NCI-H1105 (cell line): ENCODE measurements at regions not wholly inside any gene's neighbourhood (a gene's known extent, or its start where the extent isn't known, plus 50 kb on each side); places are given as distances from the start of the nearest gene placed in this dataset.
"Not testable (repeated sequence)": the region's sequence is repeated elsewhere in the genome, so short reads cannot be mapped to it uniquely, and the experiment has no call there.

Experiments used
- DNase-seq: peaks from one replicate; lab custom pipeline; 2025; lab: John Stamatoyannopoulos, UW

DNA sequence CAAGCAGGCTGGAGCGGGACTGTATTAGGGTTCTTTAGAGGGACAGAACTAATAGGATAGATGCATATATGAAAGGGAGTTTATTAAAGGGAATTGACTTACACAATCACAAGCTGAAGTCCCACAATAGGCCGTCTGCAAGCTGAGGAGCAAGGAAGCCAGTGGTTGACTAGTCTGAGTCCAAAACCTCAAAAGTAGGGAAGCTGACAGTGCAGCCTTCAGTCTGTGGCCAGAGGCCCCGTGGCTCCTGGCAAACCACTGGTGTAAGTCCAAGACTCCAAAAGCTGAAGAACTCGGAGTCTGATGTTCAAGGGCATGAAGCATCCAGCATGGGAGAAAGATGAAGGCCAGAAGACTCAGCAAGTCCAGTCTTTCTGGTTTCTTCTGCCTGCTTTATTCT lies 281.8 kb downstream of the QKI start:
- not testable (repeated sequence) for DNase-seq

DNA sequence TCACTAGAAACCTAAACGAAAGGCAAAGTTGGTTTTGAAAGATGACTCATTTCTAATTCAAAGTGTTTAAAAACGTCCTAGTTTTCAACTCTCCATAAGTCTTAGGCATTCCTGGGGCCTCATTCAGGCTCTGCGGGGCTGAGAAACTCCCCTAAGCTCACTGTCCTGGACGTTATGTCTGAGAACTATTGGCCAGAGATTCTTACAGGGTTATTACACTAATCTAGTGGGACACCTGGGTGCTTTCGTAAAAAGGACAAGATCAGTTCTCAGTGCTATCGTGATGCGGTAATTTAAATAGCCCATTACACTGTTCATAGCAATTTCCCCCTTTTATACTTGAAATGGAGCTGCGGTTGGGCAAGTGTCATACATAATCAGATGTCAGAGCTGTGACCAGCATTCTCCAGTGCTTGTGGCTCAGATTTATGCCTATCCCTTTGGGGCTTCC lies 280.9 kb downstream of the QKI start:
- no peak for DNase-seq

DNA sequence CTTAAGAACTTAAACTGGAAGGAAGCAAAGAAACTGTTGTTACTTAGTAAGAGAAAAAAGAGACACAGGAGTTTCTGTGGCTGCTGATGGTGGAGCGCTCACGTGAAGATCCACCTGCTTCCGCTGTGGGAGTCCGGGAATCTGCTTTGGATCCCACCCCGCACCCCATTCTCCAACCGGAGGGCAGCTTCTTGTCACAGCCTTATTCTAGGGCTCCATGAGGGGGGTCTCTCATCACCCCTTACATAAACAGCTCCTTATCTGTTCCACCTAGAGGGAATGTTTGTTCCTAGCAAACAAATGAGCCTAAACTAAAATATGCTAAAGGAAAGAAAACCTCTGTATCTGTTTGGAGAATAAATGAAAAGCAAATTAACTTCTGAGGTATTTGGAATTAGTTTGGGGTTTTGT lies 280.5 kb downstream of the QKI start:
- no peak for DNase-seq

DNA sequence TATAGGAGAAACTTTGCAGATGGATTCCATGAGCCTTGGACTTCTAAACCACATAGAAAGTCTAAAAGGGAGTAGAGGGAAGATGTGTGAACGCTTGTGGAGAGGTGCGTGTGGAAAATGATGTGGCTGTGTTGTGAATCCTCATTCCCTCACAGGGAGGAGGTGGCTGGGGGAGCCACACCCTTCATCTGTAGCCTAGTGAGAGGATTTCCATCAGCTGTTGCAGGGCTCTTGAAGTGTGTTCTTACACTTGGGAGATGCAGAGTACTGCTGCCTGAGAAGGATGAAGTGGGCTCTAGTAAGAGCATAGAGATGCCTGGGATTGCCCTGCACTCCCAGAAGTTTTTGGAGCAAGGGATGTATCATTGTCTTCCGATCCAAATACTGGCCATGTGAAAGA lies 279.6 kb downstream of the QKI start:
- no peak for DNase-seq

DNA sequence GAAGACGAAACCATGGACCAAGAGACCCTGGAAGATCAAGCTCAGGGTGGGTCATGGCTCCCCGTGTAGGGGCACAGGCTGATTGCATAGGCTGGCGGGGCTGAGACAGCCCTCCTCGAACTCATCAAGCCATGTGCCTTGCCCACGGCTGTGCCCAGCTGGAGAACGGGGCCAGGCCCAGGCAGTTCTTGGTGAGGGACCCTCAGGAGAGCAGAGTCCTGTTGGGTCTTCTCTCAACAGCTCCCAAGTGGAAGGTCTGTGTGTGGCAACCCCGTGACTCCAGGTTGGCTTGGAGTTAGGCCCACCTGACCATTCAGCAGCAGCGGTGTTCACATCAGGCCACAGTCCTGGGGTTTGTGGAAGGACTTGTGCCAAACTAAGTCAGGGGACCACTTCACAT lies 276.5 kb downstream of the QKI start:
- no peak for DNase-seq

DNA sequence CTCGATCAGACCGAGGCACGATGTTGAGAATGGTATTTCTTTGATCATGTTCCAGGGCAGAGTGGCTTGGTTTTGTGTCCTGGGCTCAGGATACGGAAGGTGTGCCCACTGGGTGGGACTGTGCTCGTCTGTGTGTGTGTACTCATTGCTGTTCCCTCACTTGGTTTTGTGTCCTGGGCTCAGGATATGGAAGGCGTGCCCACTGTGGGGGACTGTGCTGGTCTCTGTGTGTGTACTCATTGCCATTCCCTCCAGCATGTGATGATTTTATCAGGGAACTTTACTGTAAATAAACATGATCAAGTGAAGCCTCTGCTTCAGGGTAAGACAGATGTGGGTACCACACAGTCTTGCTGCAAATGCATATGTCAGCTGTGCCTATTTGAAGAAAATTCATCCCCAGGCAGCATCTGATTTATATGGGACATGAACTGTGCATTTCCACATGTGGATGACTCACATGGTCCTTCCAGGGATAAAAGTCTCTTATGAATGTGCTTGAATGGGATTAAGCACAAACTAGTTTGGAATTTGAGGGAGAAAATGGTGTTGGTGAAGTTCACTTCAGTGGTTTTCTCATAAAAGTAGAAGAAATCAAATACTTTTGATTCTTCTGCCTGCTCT lies 274.3 kb downstream of the QKI start:
- no peak for DNase-seq

DNA sequence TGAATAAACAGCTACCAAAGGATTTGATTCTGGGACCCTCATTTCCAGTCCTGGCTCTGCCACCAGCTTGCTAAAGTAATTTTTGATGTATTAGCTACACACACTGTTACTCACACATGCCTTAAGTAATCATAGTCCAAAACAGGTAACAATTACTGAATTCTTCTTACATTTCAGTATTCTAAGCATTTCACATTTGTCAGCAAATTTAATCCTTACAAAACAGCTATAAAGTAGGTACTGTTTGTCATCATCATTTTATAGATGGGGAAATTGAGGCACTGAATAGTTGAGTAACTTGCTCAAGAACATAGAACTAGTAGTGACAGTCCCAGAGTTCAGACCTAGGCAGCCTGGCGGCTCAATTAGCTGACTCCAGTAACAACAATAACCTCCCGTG lies 272.6 kb downstream of the QKI start:
- no peak for DNase-seq

DNA sequence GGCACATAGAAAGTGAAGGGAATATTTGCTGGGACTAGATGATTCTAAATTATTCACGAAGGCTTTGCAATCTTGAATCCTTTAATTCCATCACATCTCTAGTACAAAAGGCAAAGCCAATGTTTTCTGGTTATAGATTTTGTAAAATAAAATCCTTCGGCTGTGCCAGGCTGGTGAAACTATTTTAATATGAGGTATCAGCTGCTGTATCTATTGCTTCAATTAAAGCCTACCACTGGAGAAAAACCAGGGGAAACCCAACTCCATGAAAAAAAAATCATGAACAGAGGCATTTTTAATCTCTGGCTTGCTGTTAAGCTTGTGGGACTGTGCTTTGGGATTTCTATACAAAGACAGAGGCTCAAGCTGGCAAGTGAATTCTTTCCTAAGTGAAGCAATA lies 271.8 kb downstream of the QKI start:
- DNase-seq: no peak

DNA sequence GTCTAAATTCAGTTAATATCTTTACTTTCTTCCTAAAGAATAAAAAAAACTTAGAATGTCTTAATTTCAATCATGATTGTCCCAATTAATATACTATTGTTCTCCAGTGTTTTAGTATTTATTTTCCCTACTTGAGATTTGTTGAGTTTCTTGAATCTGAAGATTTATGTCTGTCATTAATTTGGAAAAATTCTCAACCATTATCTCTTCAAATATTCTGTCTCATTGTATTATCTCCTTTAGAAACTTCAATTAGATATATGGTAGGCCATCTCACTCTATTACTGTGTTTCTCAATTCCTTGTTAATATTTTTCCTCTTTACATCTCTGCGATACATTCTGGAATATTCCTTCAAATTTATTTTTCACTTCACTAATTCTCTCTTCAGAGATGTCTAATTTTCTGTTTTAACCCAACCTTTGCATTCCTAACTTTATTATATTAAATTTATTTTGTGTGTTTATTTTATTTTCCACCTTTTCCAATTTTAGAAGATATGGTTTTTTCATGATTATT lies 268.6 kb downstream of the QKI start:
- no peak for DNase-seq

DNA sequence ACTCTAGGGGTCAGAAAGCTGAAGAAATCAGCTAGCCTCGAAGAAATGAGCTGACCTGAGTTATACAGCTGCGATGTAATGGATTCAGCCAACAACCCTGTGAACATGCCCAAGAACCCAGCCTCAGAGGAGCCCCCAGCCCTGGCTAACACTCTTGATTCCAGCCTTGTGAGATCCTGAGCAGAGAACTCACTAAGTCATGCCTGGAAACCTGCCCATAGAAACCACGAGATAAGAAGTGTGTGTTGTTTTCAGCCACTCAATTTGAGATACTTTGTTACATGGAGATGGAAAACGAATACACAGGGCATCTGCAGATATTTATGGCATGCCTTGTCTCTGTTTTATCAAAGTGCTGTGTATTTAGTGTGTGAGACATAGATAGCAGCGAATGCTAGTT lies 265.2 kb downstream of the QKI start:
- DNase-seq: no peak

DNA sequence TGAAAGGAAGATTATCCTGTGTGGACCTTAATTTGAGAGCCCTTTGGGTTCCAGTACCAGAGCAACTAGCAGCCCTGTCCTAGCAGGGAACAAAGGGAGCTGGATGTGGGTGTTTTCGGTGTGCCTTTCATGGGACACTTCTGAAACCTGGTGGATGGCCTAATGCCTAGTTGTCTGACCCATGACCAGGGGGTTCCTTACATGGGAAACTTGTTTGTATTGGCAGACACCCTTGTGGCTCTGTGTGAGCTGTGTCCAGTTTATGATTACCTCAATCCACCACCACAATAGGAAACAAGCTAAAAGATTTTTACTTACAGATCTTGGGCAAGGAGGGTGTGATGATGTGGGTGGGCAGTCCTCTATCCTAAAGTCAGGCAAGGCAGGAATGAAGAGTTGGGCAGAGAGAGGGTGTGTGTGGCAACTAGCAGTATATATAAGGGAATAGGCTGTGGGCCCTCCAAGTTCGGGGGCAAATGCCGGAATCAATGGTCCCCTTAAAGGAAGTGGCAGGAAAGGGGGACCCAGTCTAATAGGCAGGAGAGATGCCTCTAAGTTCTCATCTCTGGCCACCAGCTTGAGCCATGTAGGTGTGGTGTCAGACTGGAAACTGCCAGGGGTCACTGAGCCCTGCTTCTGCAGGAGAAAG lies 264.6 kb downstream of the QKI start:
- DNase-seq: no peak

DNA sequence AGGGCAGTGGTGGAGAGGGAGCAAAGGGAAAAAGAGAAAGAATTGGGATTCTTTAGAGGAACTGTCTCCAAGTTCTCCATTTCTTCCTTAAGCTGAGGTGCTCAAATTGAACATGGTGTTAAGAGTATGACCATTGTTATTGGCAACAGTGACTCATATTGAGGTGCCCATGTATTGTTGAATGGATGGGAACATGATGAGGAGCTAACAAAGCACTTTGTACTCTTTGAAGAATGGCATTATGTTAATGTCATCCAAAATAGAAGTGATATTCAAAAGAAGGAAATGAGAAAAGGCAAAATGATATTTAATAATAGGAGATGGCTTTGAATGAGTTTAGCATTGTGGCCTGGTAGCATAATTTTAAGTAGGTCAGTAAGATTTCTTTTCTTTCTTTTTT lies 261.1 kb downstream of the QKI start:
- DNase-seq: no peak

DNA sequence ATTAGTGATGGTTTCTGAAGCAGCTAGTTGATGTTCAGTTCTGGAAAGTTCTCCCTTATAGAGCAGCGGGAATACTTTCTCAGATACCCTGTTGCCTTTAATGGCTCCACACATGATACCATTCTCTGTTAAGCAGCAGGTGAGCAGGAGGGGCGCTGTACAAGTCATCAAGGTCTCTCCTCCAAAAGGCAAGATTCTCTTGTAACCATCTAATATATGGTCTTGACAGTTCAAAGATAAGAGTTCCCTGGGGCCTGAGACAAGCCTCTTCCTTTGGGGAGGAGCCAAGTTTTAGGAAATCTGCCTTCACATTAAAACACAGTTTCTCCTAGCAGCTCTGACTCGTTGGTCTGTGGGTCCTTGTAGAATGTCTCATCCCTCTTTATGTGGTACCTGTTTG lies 258.2 kb downstream of the QKI start:
- no peak for DNase-seq

DNA sequence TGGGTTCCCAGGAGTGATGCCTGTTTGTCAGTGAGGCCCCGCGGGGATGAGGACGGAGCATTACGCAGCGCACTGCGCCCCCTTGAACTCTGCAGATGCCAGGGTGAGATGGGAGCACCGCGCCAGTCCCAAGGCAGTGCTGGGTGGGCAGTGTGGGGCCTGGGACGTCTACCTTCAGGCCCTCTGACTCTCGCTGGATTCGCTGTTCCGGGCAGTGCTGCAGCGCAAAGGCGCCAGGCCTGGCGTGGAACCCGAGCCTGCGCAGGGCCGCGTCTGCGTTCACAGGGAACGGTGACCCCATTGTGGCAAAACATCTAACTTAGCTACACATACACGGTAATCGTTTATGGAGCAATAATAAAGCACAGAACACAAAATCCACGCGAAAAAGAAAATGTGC lies 257.3 kb downstream of the QKI start:
- DNase-seq: no peak

DNA sequence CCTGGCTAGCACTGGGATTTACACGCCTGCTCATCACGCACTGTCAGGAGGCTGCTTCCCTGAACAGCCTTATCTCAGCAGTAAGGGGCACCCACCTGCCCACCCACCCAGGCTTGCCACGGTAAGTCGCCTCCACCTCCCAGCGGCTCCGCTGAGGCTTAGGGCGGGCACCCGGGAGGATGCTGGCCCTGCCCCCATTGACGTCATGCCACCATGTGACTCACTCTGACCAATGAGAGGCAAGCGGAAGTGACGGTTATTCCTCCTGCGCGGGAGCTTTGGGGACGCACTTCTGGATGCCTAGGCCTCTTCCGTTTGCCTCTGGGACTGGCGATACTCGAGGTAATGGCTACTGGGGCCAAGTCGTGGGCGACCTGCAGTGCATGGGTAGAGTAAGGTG lies 256.8 kb downstream of the QKI start:
- DNase-seq: no peak

DNA sequence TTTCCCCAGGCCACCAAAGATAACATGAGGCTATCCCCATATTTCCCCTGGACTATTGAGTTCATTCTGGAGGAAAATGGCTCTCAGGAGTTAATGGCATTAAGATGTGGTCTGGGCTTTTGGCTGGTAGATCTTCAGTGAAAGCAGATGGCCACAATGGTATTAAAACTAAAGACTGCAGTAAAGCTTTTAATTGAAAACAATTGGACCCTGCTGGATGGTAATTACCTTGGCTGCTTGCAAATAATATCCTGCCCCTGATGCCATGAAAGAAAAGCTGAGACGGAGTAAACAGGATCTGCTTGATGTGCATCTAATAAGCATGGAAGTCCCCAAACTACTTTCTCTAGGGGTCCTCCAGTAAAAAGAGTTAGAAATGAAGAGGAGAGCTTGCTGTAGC lies 255.8 kb downstream of the QKI start:
- DNase-seq: no peak

DNA sequence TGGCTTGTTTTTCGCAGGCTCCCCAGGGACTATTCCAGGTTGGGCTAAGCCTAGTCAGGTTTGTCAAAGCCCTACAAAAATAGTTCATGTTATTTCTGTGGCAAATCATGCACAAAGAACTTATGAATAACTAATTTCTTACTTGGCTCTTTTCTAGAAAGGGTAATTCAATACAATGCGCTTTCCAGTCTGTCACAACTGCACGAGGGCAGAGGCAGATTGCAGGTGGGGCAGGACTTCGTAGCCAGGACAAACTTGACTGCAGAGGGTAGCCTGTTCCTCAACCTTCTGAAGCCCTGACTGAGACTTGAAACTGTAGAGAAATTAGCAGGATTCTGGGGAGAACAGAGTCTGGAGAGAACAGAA lies 253.5 kb downstream of the QKI start:
- no peak for DNase-seq

DNA sequence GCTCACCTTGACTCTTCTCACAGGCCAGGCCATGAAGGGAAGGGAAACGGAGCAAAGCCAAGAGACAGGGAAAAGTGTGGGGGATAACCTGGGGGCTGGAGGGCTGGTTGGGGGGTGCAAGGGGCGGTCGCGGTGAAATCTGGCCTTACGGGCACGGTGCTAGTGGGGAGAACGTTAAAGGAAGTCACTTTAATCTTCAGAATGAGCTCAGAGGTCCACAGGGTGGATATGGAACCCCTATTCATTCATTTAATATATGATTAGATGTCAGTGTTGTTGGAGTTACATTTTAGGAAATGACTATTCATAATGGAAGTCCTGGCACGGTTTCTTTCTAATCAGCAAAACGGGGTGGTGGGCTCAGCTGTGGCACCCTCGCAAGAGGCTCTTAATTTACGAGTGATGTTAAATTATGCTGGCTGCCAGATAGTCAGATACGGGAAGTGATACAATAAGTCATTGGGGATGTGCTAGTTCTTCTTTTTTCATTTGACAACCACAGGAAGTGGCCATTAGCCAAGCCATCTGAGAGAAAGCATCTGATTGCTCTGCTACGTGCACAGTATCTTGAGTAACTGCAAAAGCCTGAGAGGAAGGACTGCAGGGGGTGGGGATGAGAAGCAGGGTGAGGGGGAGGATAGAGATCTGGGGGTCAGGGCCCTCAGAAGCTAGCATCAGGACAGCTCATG lies 253.0 kb downstream of the QKI start:
- DNase-seq: no peak

DNA sequence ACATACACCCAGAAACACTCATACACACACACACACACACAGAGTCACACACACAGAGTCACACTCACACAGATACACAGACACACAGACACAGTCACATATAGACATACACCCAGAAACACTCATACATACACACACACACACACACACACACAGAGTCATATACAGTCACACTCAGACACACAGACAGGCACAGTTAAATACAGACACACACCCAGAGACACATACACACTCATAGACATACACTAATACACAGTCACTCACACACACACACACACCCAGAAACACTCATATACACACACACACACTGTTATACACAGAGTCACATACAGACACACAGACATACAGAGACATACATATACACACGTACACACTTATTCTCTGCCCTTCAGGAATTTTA lies 250.9 kb downstream of the QKI start:
- DNase-seq: no peak

DNA sequence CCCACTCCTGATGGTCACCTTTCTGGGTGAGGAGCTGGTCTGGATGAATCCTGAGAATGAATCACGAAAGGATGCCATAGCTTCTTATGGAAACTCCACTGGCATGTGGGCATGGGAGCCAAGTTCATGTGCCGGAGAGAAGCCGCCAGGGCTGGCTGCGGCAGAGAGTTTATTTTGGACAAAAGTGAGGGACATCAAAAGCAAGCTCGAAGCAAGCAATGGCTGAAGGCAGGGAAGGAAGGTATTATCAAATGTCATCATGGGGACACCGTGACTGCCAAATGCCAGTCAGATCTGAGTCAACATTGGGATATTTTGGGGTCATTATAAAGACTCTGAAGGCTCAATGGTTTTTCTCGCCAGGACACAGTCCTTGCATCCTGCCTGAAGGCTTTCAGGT lies 249.1 kb downstream of the QKI start:
- no peak for DNase-seq

DNA sequence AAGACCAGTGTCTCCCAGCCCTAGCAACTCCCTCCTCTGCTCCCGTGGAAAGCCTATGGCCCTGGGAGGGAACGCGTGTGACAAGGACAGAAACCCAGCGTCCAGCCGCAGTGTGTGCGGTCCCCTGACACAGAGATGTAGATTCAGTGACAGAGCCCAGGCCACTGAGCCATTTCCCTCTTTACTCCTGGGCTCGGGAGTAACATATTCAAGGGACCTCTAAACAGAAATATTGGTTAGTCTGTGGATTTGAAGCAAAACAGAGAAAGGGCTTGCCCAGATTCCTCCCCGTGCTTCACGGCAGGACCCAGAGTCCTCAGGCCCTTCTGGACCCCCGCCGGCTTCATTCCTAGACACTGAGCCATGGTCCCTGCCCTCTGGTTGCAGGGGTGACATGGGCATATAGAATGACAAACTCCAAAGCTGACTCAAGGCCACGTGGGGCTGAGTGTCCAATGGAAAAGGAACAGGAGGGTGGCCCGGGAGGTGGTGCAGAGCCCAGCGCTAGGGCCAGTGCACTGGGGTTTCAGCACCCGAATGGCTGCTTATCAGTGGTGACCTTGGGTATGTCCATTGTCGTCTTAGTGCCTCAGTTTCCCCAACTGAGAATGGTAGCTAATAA lies 248.2 kb downstream of the QKI start:
- no peak for DNase-seq

DNA sequence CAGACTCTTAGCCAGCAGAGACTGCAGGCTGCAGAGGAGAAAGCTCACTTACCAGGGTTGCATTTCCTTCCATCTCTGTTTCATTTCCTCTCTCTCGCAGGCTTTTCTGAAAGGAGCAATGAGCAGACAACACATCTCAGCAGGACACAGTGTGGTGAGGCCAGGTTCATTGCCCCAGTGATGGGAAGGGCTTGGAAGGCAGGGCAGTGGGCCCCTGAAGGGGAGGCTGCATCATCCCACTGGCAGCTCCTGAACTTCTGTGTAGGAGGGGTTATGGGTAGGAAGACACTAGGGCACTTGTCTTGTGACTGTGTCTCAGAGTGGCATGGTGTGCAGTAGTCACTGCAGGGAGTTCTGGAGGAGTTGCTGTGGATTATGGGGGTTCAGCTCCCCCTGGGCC lies 246.8 kb downstream of the QKI start:
- DNase-seq: no peak

DNA sequence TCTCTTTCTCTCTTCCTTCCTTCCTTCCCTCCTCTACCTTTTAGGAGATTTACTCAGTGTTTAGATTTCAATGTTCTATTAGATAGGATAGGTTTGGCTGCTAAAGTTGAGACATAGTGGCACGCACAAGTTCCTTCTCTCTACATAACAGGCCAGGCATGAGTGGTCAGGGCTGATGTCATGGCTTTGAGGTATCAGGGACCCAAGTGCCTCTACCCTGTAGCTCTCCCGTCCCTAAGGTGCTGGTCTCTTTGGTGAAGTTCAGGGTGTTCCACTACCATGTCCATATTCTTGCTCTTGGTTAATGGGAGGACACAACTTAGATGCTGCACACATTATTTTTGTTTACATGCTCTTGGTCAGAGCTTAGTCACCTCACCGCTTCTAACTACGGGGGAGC lies 245.3 kb downstream of the QKI start:
- DNase-seq: no peak
